ENCODE measurements at regions not wholly inside any gene's neighbourhood (a gene's known extent, or its start where the extent isn't known, plus 50 kb on each side); places are given as distances from the start of the nearest gene placed in this dataset.

GRCh38 chr18:78776151-78776550, 203.5 kb upstream of the SALL3 start:
- no peak overlapping the region for H3K4me3 ChIP-seq (ENCODE audit: low read depth, low read length)
- no peak for TF ChIP-seq CTCF (conservative IDR thresholded peaks at IDR 0.05; ENCODE audit: low read depth, low read length)
- DNase-seq (ENCODE audit: low read depth): no peak

DNA sequence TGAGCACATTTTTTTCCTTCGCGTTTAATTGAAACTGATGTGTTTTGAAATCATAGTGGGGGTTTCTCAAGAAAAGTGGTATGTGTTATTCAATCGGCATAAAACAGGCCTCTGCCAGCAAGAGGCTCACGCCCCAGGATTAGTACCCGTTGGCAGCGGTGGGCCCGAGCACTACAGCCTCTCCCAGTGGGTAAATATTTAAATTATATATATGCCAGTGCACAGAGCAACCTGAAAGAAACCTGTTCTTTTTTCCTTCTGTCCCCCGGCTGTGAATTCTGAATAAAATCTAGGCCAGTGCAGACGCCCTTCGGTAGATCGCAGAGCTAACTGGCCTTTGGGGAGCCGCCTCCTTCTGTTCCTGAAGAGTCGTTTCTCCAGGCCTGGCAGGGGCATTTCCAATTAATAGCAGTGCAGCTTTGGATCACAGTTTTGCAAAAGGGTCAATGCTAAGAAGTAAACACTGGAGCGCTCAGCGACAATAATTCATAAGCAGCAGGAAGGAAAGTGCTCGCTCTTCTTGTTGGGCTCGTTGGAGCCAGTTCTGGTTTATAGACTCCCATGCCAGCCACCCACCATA, 202.8 kb upstream of the SALL3 start:
- no peak for TF ChIP-seq CTCF (conservative IDR thresholded peaks at IDR 0.05; ENCODE audit: low read depth, low read length)
- no peak for DNase-seq (ENCODE audit: low read depth)
- no peak overlapping the region for H3K4me3 ChIP-seq (ENCODE audit: low read depth, low read length)

DNA sequence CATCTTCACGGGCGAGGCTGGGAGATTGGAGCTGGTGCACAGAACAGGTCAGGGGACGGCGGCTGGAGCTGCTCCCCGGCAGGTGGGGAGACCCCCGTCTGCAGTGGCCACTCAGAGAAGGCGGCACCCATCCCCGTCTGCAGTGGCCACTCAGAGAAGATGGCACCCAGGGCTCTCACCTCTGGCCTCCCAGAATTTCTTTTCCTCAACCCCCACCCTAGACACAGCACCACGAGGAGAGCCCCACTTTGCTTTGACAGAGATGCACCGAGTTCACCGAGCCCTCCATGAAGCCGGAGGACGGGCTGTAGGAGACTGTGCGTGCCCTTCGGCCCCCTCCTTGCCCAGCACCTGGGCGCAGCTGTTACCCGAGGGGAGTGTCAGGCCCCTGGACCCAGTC, 201.6 kb upstream of the SALL3 start:
- TF ChIP-seq CTCF (conservative IDR thresholded peaks at IDR 0.05; ENCODE audit: low read depth, low read length): no peak
- H3K4me3 ChIP-seq (ENCODE audit: low read depth, low read length): no peak overlapping the region
- no peak for DNase-seq (ENCODE audit: low read depth)

- TF ChIP-seq CTCF (conservative IDR thresholded peaks at IDR 0.05; ENCODE audit: low read depth, low read length): no peak
- no peak for DNase-seq (ENCODE audit: low read depth)
- no peak overlapping the region for H3K4me3 ChIP-seq (ENCODE audit: low read depth, low read length)
Observed at GRCh38 chr18:78778651-78779050, 201.0 kb upstream of the SALL3 start.

- no peak for TF ChIP-seq CTCF (conservative IDR thresholded peaks at IDR 0.05; ENCODE audit: low read depth, low read length)
- no peak for DNase-seq (ENCODE audit: low read depth)
- no peak overlapping the region for H3K4me3 ChIP-seq (ENCODE audit: low read depth, low read length)
Observed at GRCh38 chr18:78779996-78780718, 199.5 kb upstream of the SALL3 start.

DNA sequence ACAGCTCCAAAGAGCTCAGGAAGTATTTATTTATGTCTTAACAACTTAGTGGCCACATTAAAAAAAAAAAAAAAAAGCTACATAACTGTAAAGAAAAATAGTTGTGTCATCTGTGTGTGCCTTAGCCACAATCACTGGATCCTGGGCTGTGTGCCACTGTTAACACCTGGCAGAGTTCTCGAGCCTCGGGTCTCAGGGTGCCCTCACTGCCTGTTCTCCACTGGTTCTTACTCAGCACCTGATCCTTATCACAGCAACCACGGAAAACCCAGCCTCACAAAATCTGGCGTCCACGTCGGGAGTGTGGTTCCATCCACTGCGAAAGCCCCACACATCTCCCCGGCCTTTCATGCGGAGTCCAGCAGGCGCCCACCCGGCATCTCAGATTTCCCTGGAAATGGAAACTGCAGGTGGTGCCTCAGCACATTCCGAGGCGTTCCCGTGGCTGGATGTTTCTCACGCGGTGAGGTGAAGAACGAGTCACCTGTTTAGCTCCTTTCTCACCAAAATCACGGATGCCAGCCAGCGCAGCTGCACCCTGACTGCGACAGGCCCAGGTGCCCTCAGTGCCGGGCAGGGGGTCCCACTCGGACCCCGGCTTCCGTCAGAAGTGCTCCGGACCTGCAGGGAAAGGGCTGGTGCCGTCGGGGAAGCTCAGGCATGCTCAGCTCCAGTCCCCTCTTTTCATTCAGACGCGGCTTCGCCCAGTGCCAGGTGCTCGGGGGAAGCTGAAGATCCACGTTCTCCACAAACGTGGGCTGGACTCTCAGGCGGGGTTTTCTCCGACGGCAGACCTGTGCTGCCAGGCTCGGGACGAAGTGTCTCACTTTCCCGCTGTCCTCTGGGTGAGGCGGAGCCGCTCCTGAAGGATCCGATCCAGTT, 198.7 kb upstream of the SALL3 start:
- no peak overlapping the region for H3K4me3 ChIP-seq (ENCODE audit: low read depth, low read length)
- no peak for TF ChIP-seq CTCF (conservative IDR thresholded peaks at IDR 0.05; ENCODE audit: low read depth, low read length)
- no peak for DNase-seq (ENCODE audit: low read depth)
